A673 (cell line): ENCODE measurements at regions not wholly inside any gene's neighbourhood (a gene's known extent, or its start where the extent isn't known, plus 50 kb on each side); places are given as distances from the start of the nearest gene placed in this dataset.

Source experiments
- BruUV-seq: library from RNA; stranded (reverse); fragments of 400-500 nt; replicated peaks from 2 replicates; lab custom pipeline; 2021; lab: Mats Ljungman, UMichigan
- CTCF ChIA-PET: fragments of 300-600 bp; sonication (Branson Sonifier 250); formaldehyde crosslinking; loops from one replicate; lab custom pipeline; 2022; ENCODE audit warnings: antibody characterized with exemption; lab: Charles Lee
- POLR2A ChIA-PET: fragments of 300-600 bp; sonication (Branson Sonifier 250); formaldehyde crosslinking; loops from one replicate; lab custom pipeline; 2022; ENCODE audit warnings: antibody characterized with exemption; ENCODE audit not compliant: low non-redundant PET; lab: Charles Lee
- DNase-seq: peaks from one replicate; pipeline ENCODE4 v3.0.0-alpha.2; 2015; ENCODE audit warnings: low spot score
- H3K27ac ChIP-seq: fragments of 200-600 bp; sonication (generic); 2 replicates; pipeline ENCODE4 v1.5.1; 2016; ENCODE audit warnings: mixed run types, low read depth, mild to moderate bottlenecking, mixed read lengths, antibody characterized with exemption, low read length; ENCODE audit not compliant: poor library complexity, severe bottlenecking
- H3K27me3 ChIP-seq: fragments of 200-600 bp; sonication (generic); replicated peaks from 2 replicates; pipeline ENCODE4 v1.6.1; 2017; ENCODE audit warnings: mixed run types, low read depth, mild to moderate bottlenecking, mixed read lengths, antibody characterized with exemption, low read length; ENCODE audit not compliant: insufficient read depth, poor library complexity
- H3K36me3 ChIP-seq: fragments of 200-600 bp; sonication (generic); 2 replicates; pipeline ENCODE4 v1.6.1; 2016; ENCODE audit warnings: mixed run types, mild to moderate bottlenecking, mixed read lengths, antibody characterized with exemption, low read length; ENCODE audit not compliant: insufficient read depth, poor library complexity, severe bottlenecking
- H3K4me1 ChIP-seq: fragments of 200-600 bp; sonication (generic); 2 replicates; pipeline ENCODE4 v1.6.1; 2017; ENCODE audit warnings: mixed run types, mild to moderate bottlenecking, mixed read lengths, antibody characterized with exemption, low read length; ENCODE audit not compliant: insufficient read depth, poor library complexity, severe bottlenecking
- H3K4me3 ChIP-seq: fragments of 200-600 bp; sonication (generic); 2 replicates; pipeline ENCODE4 v1.5.1; 2016; ENCODE audit warnings: low read depth, mixed run types, mild to moderate bottlenecking, mixed read lengths, low read length; ENCODE audit not compliant: poor library complexity, severe bottlenecking
- H3K9me3 ChIP-seq: fragments of 200-600 bp; sonication (generic); 2 replicates; pipeline ENCODE4 v1.6.1; 2016; ENCODE audit warnings: mixed run types, low read depth, mild to moderate bottlenecking, mixed read lengths, antibody characterized with exemption, low read length; ENCODE audit not compliant: poor library complexity, severe bottlenecking
- CTCF ChIP-seq: fragments of 300-800, 200-600 bp; sonication (generic); conservative IDR thresholded peaks from 2 replicates; pipeline ENCODE4 v1.5.1; 2017; ENCODE audit warnings: low read depth, mild to moderate bottlenecking, antibody characterized with exemption, low read length, moderate library complexity, mixed read lengths
- EZH2 ChIP-seq: fragments of 200-600 bp; sonication (generic); IDR thresholded peaks from 2 replicates; pipeline ENCODE4 v1.6.1; 2017; ENCODE audit warnings: borderline replicate concordance, low read depth, mild to moderate bottlenecking, mixed read lengths, antibody characterized with exemption, low read length; ENCODE audit not compliant: poor library complexity, severe bottlenecking
- intact Hi-C: fragments of 100-400 bp; cut with micrococcal nuclease; formaldehyde crosslinking; loops from one replicate; pipeline ENCODE4 v1.10.0; 2022; ENCODE audit not compliant: unreplicated experiment

DNA sequence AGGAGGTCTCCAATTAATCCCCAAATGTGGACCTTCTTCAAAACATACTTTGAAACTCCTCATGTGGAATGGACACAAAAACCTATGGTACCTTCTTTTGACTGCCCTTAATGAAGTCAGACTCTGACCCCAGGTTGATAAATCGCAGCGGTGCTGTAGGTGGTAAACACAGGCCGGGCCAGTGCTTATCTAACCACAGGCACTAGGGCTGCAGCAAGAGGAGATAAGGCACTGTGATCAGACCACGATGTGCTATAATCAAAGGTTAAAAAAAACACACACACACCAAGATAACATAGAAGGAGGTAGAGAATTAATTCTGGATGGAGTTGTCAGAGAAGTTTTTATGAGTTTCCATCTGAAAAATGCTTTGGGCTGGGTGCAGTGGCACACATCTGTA is 52.3 kb upstream of the SIPA1L2 start:
- Histone ChIP-seq H3K4me3 (no peak overlapping the region), H3K36me3 (no peaks in the 10 kb centered on the region), H3K27me3 (no peaks in the 10 kb centered on the region), H3K4me1 (peaks cover 21% of the 10 kb centered on the region), H3K27ac (no peak overlapping the region), H3K9me3 (no peaks in the 10 kb centered on the region)
- ChIA-PET CTCF (no interaction called here), POLR2A (no interaction called here)
- intact Hi-C loops = no loop called here
- TF ChIP-seq EZH2 = no peak
- no peak for TF ChIP-seq CTCF
- DNase-seq = no peak
- no TSS peak for BruUV-seq

GRCh38 chr1:232684371-232685105 is 54.6 kb upstream of the SIPA1L2 start:
- peak; percentile 68 for DNase-seq
- Histone ChIP-seq H3K27ac (peak overlapping the region; percentile 40), H3K9me3 (no peaks in the 10 kb centered on the region), H3K4me1 (peaks cover 21% of the 10 kb centered on the region), H3K27me3 (no peaks in the 10 kb centered on the region), H3K4me3 (no peak overlapping the region), H3K36me3 (no peaks in the 10 kb centered on the region)
- TF ChIP-seq CTCF (no peak), EZH2 (no peak)
- CTCF ChIA-PET = no interaction called here
- POLR2A ChIA-PET = no interaction called here
- intact Hi-C loops = no loop called here
- BruUV-seq = no TSS peak

- intact Hi-C loops = no loop called here
- Histone ChIP-seq H3K27ac (no peak overlapping the region), H3K36me3 (no peaks in the 10 kb centered on the region), H3K4me3 (no peak overlapping the region), H3K9me3 (no peaks in the 10 kb centered on the region), H3K4me1 (peaks cover 21% of the 10 kb centered on the region), H3K27me3 (no peaks in the 10 kb centered on the region)
- ChIA-PET CTCF (no interaction called here), POLR2A (no interaction called here)
- BruUV-seq = no TSS peak
- TF ChIP-seq EZH2 (no peak), CTCF (no peak)
- no peak for DNase-seq
These were observed 56.4 kb upstream of the SIPA1L2 start for GRCh38 chr1:232686346-232686745.
